Activated CD8-positive, alpha-beta memory T cell treated with anti-CD3 and anti-CD28 coated beads for 24 hours (primary cell): ENCODE measurements at regions not wholly inside any gene's neighbourhood (a gene's known extent, or its start where the extent isn't known, plus 50 kb on each side); places are given as distances from the start of the nearest gene placed in this dataset.
"Not testable (repeated sequence)": the region's sequence is repeated elsewhere in the genome, so short reads cannot be mapped to it uniquely, and the experiment has no call there.

Source experiments
- DNase-seq: peaks from one replicate; pipeline ENCODE4 v3.0.0-alpha.2; 2020

GRCh38 chr11:37468344-37468743, 870.3 kb upstream of the RAG2 start:
- no peak for DNase-seq

- no peak for DNase-seq
These were observed 867.2 kb upstream of the RAG2 start for GRCh38 chr11:37465221-37465620.

GRCh38 chr11:37459456-37459855, 861.4 kb upstream of the RAG2 start:
- DNase-seq: no peak

GRCh38 chr11:37456746-37457145, 858.7 kb upstream of the RAG2 start:
- no peak for DNase-seq

- no peak for DNase-seq
These were observed 853.9 kb upstream of the RAG2 start for GRCh38 chr11:37451903-37452302.

GRCh38 chr11:37450613-37451012, 852.6 kb upstream of the RAG2 start:
- DNase-seq: no peak

- DNase-seq: no peak
These were observed 851.1 kb upstream of the RAG2 start for GRCh38 chr11:37449146-37449545.

- DNase-seq: no peak
These were observed 844.5 kb upstream of the RAG2 start for GRCh38 chr11:37442576-37442975.

- DNase-seq: not testable (repeated sequence)
These were observed 833.7 kb upstream of the RAG2 start for GRCh38 chr11:37431633-37432230.

- not testable (repeated sequence) for DNase-seq
These were observed 833.1 kb upstream of the RAG2 start for GRCh38 chr11:37430966-37431632.

- no peak for DNase-seq
These were observed 824.5 kb upstream of the RAG2 start for GRCh38 chr11:37422511-37422910.

GRCh38 chr11:37411289-37411688, 813.3 kb upstream of the RAG2 start:
- DNase-seq: no peak

- DNase-seq: no peak
These were observed 811.1 kb upstream of the RAG2 start for GRCh38 chr11:37409124-37409523.

- DNase-seq: no peak
These were observed 809.4 kb upstream of the RAG2 start for GRCh38 chr11:37407461-37407860.

- no peak for DNase-seq
These were observed 808.6 kb upstream of the RAG2 start for GRCh38 chr11:37406651-37407050.

- DNase-seq: no peak
These were observed 806.2 kb upstream of the RAG2 start for GRCh38 chr11:37404231-37404630.

- DNase-seq: no peak
These were observed 804.6 kb upstream of the RAG2 start for GRCh38 chr11:37402663-37403062.

- no peak for DNase-seq
These were observed 796.3 kb upstream of the RAG2 start for GRCh38 chr11:37394236-37394870.

GRCh38 chr11:37391615-37392014, 793.6 kb upstream of the RAG2 start:
- no peak for DNase-seq

- DNase-seq: no peak
These were observed 792.6 kb upstream of the RAG2 start for GRCh38 chr11:37390576-37391083.

- no peak for DNase-seq
These were observed 780.9 kb upstream of the RAG2 start for GRCh38 chr11:37378958-37379357.

- DNase-seq: no peak
These were observed 774.6 kb upstream of the RAG2 start for GRCh38 chr11:37372667-37373066.

- no peak for DNase-seq
These were observed 773.4 kb upstream of the RAG2 start for GRCh38 chr11:37371346-37371970.

GRCh38 chr11:37370817-37371216, 772.8 kb upstream of the RAG2 start:
- no peak for DNase-seq
